IPS DF 4.7 (cell line): ENCODE measurements at regions not wholly inside any gene's neighbourhood (a gene's known extent, or its start where the extent isn't known, plus 50 kb on each side); places are given as distances from the start of the nearest gene placed in this dataset.
A peak's percentile ranks its signal among the peaks of the same experiment; 100 is the strongest.

Experiments
- DNase-seq: peaks from one replicate; pipeline ENCODE4 v3.0.0-alpha.2; 2013; ENCODE audit warnings: low spot score; ENCODE audit errors: extremely low read depth

GRCh38 chr13:103431856-103432255 lies 365.6 kb upstream of the SLC10A2 start:
- DNase-seq = no peak

GRCh38 chr13:103430368-103430767 lies 364.2 kb upstream of the SLC10A2 start:
- DNase-seq = no peak

DNA sequence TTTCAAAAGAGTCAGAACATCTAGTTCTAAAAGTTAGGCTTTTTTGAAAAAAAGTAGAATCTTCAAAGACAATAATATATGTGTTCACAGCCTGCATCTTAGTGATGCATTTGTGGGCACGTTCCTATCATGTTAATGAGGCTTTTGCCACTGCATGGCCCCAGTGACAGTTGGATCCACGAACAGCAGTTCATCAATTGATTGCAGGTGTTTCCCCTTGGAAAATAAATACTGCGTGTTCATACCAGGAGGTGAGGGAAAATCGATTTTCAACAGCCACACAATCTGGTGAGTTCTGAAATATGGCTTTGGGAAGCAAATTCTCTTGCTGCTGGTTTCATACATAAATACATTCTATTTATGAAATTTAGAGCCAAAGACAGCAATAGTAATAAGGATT lies 343.8 kb upstream of the SLC10A2 start:
- DNase-seq = no peak

DNA sequence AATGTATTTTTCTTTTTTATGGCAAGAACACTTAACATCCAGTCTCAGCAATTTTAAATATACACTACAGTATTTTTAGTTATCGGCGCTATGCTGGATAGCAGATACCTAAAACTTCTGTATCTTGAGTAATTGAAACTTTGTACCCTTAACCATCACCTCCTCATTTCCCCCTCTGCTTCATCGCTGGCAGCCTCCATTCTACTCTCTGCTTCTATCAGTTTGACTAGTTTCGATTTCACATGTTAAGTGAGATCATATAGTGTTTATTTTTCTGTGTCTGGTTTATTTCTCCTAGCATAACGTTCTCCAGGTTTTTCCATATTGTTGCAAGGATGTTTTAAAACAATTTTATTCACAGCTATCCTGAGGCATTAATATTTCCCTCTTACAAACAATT lies 340.8 kb upstream of the SLC10A2 start:
- DNase-seq = no peak

GRCh38 chr13:103405297-103405696 lies 339.1 kb upstream of the SLC10A2 start:
- no peak for DNase-seq

- DNase-seq = no peak
Observed at GRCh38 chr13:103403814-103404213, 337.6 kb upstream of the SLC10A2 start.

GRCh38 chr13:103403148-103403740 lies 337.0 kb upstream of the SLC10A2 start:
- DNase-seq = no peak

DNA sequence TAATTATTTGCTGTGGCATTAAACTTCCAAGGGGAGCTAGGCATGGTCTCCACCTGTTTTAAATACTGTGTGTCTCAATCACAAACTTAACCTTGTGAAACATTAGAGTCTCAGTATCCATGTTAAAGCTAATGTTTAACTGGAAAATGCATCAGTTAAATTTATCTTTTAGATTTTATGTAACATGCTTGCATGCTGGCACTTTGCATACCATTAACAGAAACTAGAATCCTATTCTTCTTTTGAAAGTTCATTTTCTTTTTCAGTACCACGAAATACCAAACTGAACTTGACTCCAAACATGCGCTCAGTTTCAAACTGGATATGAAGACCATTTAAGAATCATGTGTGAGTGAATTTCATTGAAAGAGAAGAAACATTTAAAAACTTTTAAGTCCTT lies 328.9 kb upstream of the SLC10A2 start:
- DNase-seq = no peak

DNA sequence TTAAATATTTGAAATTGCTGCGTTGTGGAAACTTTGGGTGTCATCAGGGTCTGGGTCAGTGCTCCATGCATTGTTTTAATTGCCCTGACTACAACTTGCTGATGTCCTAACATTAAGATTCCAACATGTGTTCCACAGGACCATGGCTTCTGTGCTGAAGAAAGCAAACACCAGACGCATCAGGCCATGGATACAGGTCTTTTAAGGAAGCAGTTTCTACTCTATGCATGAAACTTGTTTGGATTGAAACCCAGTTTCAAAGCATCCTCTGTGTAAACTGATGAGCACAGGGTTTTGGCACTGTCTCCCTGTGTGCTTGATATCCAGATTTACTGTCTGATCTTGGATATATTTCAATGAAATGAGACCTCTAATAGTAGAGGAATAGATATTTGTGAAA lies 328.4 kb upstream of the SLC10A2 start:
- no peak for DNase-seq

- no peak for DNase-seq
Observed at GRCh38 chr13:103391936-103392335, 325.7 kb upstream of the SLC10A2 start.

GRCh38 chr13:103388839-103389238 lies 322.6 kb upstream of the SLC10A2 start:
- DNase-seq = no peak

GRCh38 chr13:103386341-103386740 lies 320.1 kb upstream of the SLC10A2 start:
- DNase-seq = no peak

- no peak for DNase-seq
Observed at GRCh38 chr13:103373916-103374315, 307.7 kb upstream of the SLC10A2 start.

DNA sequence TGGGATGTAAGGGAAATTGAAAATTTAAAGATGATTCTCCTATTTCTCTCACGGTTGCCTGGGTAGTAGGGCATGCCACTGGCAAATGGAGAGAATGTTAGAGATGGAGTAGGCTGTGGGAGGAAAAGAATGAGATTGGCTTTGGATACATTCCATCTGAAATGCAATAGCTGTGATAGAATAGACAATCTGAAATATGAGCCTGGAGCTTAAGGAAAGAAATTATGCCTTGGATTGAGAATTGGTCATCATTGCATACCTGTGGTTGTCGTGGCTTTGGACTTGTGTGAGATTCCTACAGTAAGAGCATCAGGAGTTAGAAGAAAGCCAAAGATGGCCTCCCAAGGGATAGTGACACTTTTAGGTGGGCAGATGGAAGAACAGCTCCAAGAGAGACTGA lies 305.1 kb upstream of the SLC10A2 start:
- DNase-seq = no peak

DNA sequence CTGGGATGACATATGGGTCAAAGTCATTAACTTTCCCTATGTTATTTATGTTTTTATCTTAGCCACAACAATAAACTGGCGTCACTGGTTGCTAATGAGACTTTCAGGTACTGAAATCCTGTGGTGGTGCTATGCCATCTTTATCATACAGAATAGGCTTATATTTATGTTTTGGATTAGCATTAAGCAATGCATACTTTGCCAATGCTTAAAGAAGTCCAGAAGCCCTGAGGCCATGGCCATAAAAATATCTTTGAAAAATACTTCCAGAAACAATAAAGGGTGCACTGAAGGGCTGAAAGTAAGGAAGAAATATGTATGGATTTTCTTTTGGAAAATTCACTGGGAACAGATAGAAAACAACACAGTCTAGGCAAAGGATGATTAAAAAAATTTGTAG lies 304.6 kb upstream of the SLC10A2 start:
- DNase-seq = no peak

- DNase-seq = no peak
Observed at GRCh38 chr13:103358255-103358932, 292.2 kb upstream of the SLC10A2 start.

DNA sequence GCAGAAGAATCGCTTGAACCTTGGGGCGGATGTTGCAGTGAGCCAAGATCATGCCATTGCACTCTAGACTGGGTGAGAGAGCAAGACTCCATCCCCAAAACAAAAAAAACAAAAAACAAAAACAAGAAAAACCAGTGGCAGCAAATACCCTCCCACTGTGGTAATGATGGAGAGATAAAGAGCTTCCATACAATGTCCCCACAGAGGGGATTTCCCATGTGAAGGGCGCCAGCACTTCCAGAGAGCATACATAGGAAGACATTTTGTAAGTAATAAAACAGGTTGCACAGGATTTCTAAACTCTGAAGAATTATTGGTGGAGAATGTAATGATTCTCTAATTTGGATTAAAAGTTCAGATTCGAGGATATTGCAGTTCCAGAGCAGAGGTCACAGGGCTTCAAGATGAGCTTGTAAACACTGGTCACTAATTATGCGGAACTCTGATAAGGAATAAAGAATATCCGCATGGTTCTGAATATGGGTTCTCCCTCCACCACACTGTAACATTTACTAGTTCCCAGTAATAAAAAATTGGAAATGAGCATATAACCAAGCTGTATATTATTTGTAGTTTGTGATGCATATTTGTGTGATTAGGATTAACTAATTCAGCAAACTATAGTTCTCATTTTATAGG lies 290.1 kb upstream of the SLC10A2 start:
- no peak for DNase-seq

- DNase-seq = no peak
Observed at GRCh38 chr13:103354171-103354570, 288.0 kb upstream of the SLC10A2 start.

DNA sequence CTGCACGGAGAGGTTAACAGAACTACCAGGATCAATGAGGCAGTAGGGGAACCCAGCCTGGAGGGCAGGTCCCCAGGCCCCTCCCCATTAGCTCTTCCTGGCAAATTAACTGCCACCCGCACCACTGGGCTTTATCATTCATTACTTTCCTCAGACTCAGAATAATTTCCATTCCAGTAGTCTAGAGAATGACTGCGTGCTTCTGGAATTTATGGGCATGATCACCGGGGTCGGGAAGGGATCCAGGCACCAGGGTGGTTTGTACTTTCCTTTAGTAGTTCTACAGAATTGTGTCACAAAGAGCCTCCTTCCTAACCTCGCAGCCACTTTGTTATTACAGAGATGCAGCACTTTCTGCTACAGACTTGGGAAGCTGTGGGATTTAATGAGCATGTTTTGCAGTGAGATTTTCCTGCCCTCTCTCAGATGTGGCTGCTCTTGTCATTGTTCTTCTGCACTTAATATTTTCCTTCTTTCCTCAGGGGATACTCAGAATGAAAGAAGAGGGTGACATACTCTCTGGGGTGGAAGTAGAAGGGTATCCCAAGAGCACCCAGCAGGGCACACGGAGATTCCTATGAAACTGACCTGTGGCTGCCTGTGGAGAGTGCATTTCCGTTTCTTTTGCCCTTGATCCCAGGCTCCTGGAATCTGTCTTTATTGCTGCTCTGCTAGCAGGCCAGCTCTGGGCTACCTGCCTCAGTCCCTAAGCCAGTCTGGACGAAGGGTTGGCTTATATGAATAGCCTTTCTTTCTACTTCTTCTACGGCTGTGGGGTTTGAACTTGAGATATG lies 285.0 kb upstream of the SLC10A2 start:
- peak; percentile 25 for DNase-seq

DNA sequence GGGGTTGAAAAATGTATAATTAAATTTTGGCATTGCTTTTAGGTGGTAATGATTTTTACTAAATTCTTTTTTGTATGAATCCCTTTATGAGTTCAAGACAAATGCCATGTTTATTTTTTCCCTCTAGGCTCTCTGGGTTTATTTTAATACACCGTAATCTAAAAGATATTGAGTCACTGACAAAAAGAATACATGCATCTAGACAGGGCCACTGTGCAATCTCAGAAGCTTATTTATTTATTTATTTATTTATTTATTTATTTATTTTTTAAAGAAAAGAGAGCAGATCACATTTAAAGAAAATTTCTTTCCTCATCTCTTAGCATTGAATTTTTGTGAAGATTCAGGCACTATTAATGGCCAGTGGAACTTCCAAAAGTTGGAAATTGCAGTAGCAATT lies 283.9 kb upstream of the SLC10A2 start:
- no peak for DNase-seq

- no peak for DNase-seq
Observed at GRCh38 chr13:103349211-103349980, 283.2 kb upstream of the SLC10A2 start.
